OCI-LY3 (cell line): ENCODE measurements at regions not wholly inside any gene's neighbourhood (a gene's known extent, or its start where the extent isn't known, plus 50 kb on each side); places are given as distances from the start of the nearest gene placed in this dataset.

Experiments used
- CTCF ChIP-seq: fragments of 200-600, 300-600 bp; sonication (generic); IDR thresholded peaks from 2 replicates; pipeline ENCODE4 v1.5.1; 2014; ENCODE audit warnings: antibody characterized with exemption, low read length, low read depth
- EZH2phosphoT487 ChIP-seq: fragments of 200-600 bp; shearing (Covaris generic); IDR thresholded peaks from 2 replicates; pipeline ENCODE4 v1.6.1; 2018; ENCODE audit warnings: antibody characterized with exemption, mixed run types, low read depth

- no peak for TF ChIP-seq CTCF
- no peak for TF ChIP-seq EZH2phosphoT487
Observed at GRCh38 chr5:5983261-5983980, 394.9 kb downstream of the MED10 start.
